Right hindlimb (tissue), 1 donor: ENCODE measurements at regions not wholly inside any gene's neighbourhood (a gene's known extent, or its start where the extent isn't known, plus 50 kb on each side); places are given as distances from the start of the nearest gene placed in this dataset.

Experiments
- DNase-seq: peaks from one replicate; pipeline ENCODE4 v3.0.0-alpha.2; 2018

GRCh38 chr4:98754736-98755135, 96.3 kb upstream of the TSPAN5 start:
- no peak for DNase-seq

- no peak for DNase-seq
These were observed 90.8 kb upstream of the TSPAN5 start for GRCh38 chr4:98749206-98749605.

GRCh38 chr4:98748609-98749008, 90.2 kb upstream of the TSPAN5 start:
- no peak for DNase-seq

- no peak for DNase-seq
These were observed 89.1 kb upstream of the TSPAN5 start for GRCh38 chr4:98747393-98748091.

GRCh38 chr4:98746936-98747335, 88.5 kb upstream of the TSPAN5 start:
- no peak for DNase-seq

- DNase-seq = no peak
These were observed 88.1 kb upstream of the TSPAN5 start for GRCh38 chr4:98746530-98746929.

GRCh38 chr4:98745366-98745765, 87.0 kb upstream of the TSPAN5 start:
- no peak for DNase-seq

- DNase-seq = no peak
These were observed 86.2 kb upstream of the TSPAN5 start for GRCh38 chr4:98744372-98745150.

GRCh38 chr4:98741952-98742351, 83.5 kb upstream of the TSPAN5 start:
- DNase-seq = no peak

- no peak for DNase-seq
These were observed 81.3 kb upstream of the TSPAN5 start for GRCh38 chr4:98739751-98740150.

GRCh38 chr4:98733601-98734000, 75.2 kb upstream of the TSPAN5 start:
- DNase-seq = no peak

- no peak for DNase-seq
These were observed 70.5 kb upstream of the TSPAN5 start for GRCh38 chr4:98728871-98729270.

GRCh38 chr4:98728433-98728832, 70.0 kb upstream of the TSPAN5 start:
- DNase-seq = no peak

- no peak for DNase-seq
These were observed 63.6 kb upstream of the TSPAN5 start for GRCh38 chr4:98722000-98722399.

GRCh38 chr4:98720871-98721480, 62.6 kb upstream of the TSPAN5 start:
- no peak for DNase-seq

GRCh38 chr4:98716796-98717195, 58.4 kb upstream of the TSPAN5 start:
- no peak for DNase-seq

- DNase-seq = no peak
These were observed 54.2 kb upstream of the TSPAN5 start for GRCh38 chr4:98712607-98713006.

GRCh38 chr4:98711526-98711925, 53.1 kb upstream of the TSPAN5 start:
- DNase-seq = no peak

- no peak for DNase-seq
These were observed 52.4 kb upstream of the TSPAN5 start for GRCh38 chr4:98710831-98711230.
